ENCODE measurements at regions not wholly inside any gene's neighbourhood (a gene's known extent, or its start where the extent isn't known, plus 50 kb on each side); places are given as distances from the start of the nearest gene placed in this dataset.

DNA sequence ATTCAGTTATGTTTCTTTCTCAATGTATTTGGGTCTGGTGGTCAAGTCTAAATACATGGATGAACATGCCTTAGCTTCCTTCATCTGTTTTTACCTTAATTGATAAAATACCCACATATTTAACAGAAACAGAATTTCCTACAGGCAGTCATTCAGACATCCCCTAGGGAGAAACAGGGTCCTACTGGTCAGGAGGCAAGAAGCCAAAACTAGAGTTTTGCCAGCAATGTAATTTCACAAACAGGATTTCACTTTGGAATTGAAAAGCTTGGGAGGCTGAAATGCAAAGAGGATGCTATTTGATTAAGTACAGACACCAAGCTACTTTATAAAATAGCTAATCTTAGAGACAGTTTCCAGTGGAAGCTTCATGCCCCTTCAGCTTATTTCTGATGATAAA is 224.2 kb downstream of the SIPA1L2 start:
- TF ChIP-seq CTCF (IDR thresholded peaks at IDR 0.05) (no peak), POLR2A (IDR thresholded peaks at IDR 0.05) (no peak)

All from Peyer's patch (tissue), 4 donors.